Keratinocyte (primary cell): ENCODE measurements at regions not wholly inside any gene's neighbourhood (a gene's known extent, or its start where the extent isn't known, plus 50 kb on each side); places are given as distances from the start of the nearest gene placed in this dataset.

ENCODE experiments used
- DNase-seq: peaks from one replicate; pipeline ENCODE4 v3.0.0-alpha.2; 2011; ENCODE audit warnings: low read depth, missing footprints, low spot score
- FAIRE-seq: peaks from 2 replicates; lab custom pipeline; 2011; peaks lifted over from hg19 to GRCh38; lab: Jason Lieb, UNC
- H2AFZ ChIP-seq: 2 replicates; pipeline ENCODE4 v1.6.0; 2012; ENCODE audit warnings: low read length, control low read depth, inconsistent platforms; ENCODE audit not compliant: control insufficient read depth
- H3K27ac ChIP-seq: 2 replicates; pipeline ENCODE4 v1.5.1; 2011; ENCODE audit warnings: low read length; ENCODE audit not compliant: control insufficient read depth, insufficient read depth
- H3K27me3 ChIP-seq: 3 replicates; pipeline ENCODE4 v1.6.0; 2011; ENCODE audit warnings: low read length; ENCODE audit not compliant: control insufficient read depth, insufficient read depth; ENCODE audit errors: extremely low read depth
- H3K36me3 ChIP-seq, 2 experiments: 2 replicates in 1 of 2; 3 replicates in 1 of 2; pipeline ENCODE4 v1.5.1; 2011; ENCODE audit warnings: low read length in 2 of 2, mild to moderate bottlenecking in 1 of 2; ENCODE audit not compliant: control insufficient read depth in 2 of 2, insufficient read depth in 2 of 2; ENCODE audit errors: extremely low read depth in 1 of 2
- H3K4me1 ChIP-seq: 3 replicates; pipeline ENCODE4 v1.5.1; 2011; ENCODE audit warnings: low read length; ENCODE audit not compliant: control insufficient read depth, insufficient read depth; ENCODE audit errors: extremely low read depth
- H3K4me2 ChIP-seq: 3 replicates; pipeline ENCODE4 v1.6.0; 2011; ENCODE audit warnings: low read depth, low read length; ENCODE audit not compliant: control insufficient read depth, insufficient read depth; ENCODE audit errors: extremely low read depth
- H3K4me3 ChIP-seq, 3 experiments: fragments of 200-600 bp in 1 of 3; sonication (generic) in 1 of 3; 2 replicates in 2 of 3; 3 replicates in 1 of 3; pipeline ENCODE4 v1.5.1; 2011 to 2016; ENCODE audit warnings: low read length in 3 of 3, mild to moderate bottlenecking in 3 of 3, control low read depth in 2 of 3, inconsistent platforms in 1 of 3, low read depth in 1 of 3, mixed read lengths in 1 of 3, mixed run types in 1 of 3, moderate library complexity in 1 of 3; ENCODE audit not compliant: control insufficient read depth in 2 of 3, insufficient read depth in 2 of 3; ENCODE audit errors: extremely low read depth in 1 of 3
- H3K79me2 ChIP-seq: 2 replicates; pipeline ENCODE4 v1.6.0; 2012; ENCODE audit warnings: low read length; ENCODE audit not compliant: control insufficient read depth, insufficient read depth
- H3K9ac ChIP-seq: 3 replicates; pipeline ENCODE4 v1.6.0; 2011; ENCODE audit warnings: low read length; ENCODE audit not compliant: control insufficient read depth, insufficient read depth; ENCODE audit errors: extremely low read depth
- H3K9me1 ChIP-seq: 3 replicates; pipeline ENCODE4 v1.6.0; 2011; ENCODE audit warnings: low read length; ENCODE audit not compliant: control insufficient read depth, insufficient read depth; ENCODE audit errors: extremely low read depth
- H3K9me3 ChIP-seq: 2 replicates; pipeline ENCODE4 v1.5.1; 2012; ENCODE audit warnings: low read depth, low read length; ENCODE audit not compliant: control insufficient read depth
- H4K20me1 ChIP-seq: 3 replicates; pipeline ENCODE4 v1.6.0; 2011; ENCODE audit warnings: low read length; ENCODE audit not compliant: control insufficient read depth, insufficient read depth; ENCODE audit errors: extremely low read depth
- EZH2 ChIP-seq: IDR thresholded peaks from one replicate; pipeline ENCODE4 v1.6.1; 2012; ENCODE audit warnings: inconsistent platforms, mild to moderate bottlenecking, low read length, moderate library complexity
- dilution Hi-C: fragments of 300-500 bp; cut with MboI; formaldehyde crosslinking; loops from one replicate; pipeline ENCODE4 v1.7.0; 2020; ENCODE audit warnings: low sequenced_read_pairs; ENCODE audit not compliant: extremely low pct_ligation_motif_present
- TF ChIP-seq, protein P1 (sequence below), 3 experiments: IDR thresholded peaks in 1 of 3; conservative IDR thresholded peaks in 1 of 3; optimal IDR thresholded peaks in 1 of 3; 2 replicates in 2 of 3; 3 replicates in 1 of 3; pipeline versions ENCODE3 to v1.5.1; 2011; ENCODE audit warnings: low read length in 3 of 3, mild to moderate bottlenecking in 3 of 3, moderate library complexity in 2 of 3, control low read depth in 1 of 3, inconsistent platforms in 1 of 3; ENCODE audit not compliant: insufficient read depth in 2 of 3; ENCODE audit errors: extremely low read depth in 1 of 3

- no peaks in the 10 kb centered on the region for H3K27me3 ChIP-seq
- H3K27ac ChIP-seq, result no peak overlapping the region
- H3K4me3 ChIP-seq, result no peak overlapping the region
- dilution Hi-C loops, result no loop called here
- DNase-seq, result no peak
- no peaks in the 10 kb centered on the region for H4K20me1 ChIP-seq
- no peak for TF ChIP-seq EZH2
- TF ChIP-seq, protein P1, sequence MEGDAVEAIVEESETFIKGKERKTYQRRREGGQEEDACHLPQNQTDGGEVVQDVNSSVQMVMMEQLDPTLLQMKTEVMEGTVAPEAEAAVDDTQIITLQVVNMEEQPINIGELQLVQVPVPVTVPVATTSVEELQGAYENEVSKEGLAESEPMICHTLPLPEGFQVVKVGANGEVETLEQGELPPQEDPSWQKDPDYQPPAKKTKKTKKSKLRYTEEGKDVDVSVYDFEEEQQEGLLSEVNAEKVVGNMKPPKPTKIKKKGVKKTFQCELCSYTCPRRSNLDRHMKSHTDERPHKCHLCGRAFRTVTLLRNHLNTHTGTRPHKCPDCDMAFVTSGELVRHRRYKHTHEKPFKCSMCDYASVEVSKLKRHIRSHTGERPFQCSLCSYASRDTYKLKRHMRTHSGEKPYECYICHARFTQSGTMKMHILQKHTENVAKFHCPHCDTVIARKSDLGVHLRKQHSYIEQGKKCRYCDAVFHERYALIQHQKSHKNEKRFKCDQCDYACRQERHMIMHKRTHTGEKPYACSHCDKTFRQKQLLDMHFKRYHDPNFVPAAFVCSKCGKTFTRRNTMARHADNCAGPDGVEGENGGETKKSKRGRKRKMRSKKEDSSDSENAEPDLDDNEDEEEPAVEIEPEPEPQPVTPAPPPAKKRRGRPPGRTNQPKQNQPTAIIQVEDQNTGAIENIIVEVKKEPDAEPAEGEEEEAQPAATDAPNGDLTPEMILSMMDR (optimal IDR thresholded peaks at IDR 0.05 in 1 of 3, IDR thresholded peaks at IDR 0.05 in 1 of 3, conservative IDR thresholded peaks at IDR 0.05 in 1 of 3; ENCODE audit: extremely low read depth in 1 of 3, insufficient read depth in 2 of 3, low read length in 3 of 3), result no peak
- no peak overlapping the region for H3K9ac ChIP-seq
- H3K9me3 ChIP-seq, result peaks cover 2% of the 10 kb centered on the region
- no peak for FAIRE-seq
- no peak overlapping the region for H3K4me2 ChIP-seq
- no peaks in the 10 kb centered on the region for H3K36me3 ChIP-seq
- H3K4me1 ChIP-seq, result no peaks in the 10 kb centered on the region
- H3K79me2 ChIP-seq, result no peaks in the 10 kb centered on the region
- no peak overlapping the region for H2AFZ ChIP-seq
- H3K9me1 ChIP-seq, result no peaks in the 10 kb centered on the region
Observed at GRCh38 chr14:39827901-39828655, 395.8 kb upstream of the FBXO33 start.

GRCh38 chr14:39812532-39813320, 380.5 kb upstream of the FBXO33 start:
- Histone ChIP-seq H3K9ac (no peak overlapping the region), H3K4me3 (no peak overlapping the region), H3K9me3 (no peaks in the 10 kb centered on the region), H3K27ac (no peak overlapping the region), H4K20me1 (no peaks in the 10 kb centered on the region), H3K27me3 (no peaks in the 10 kb centered on the region), H3K36me3 (no peaks in the 10 kb centered on the region), H3K4me1 (no peaks in the 10 kb centered on the region), H3K4me2 (no peak overlapping the region), H3K9me1 (no peaks in the 10 kb centered on the region), H2AFZ (no peak overlapping the region), H3K79me2 (no peaks in the 10 kb centered on the region)
- no peak for DNase-seq
- TF ChIP-seq EZH2, result no peak
- TF ChIP-seq, protein P1 (optimal IDR thresholded peaks at IDR 0.05 in 1 of 3, IDR thresholded peaks at IDR 0.05 in 1 of 3, conservative IDR thresholded peaks at IDR 0.05 in 1 of 3; ENCODE audit: extremely low read depth in 1 of 3, insufficient read depth in 2 of 3, low read length in 3 of 3), result no peak
- dilution Hi-C loops, result no loop called here
- no peak for FAIRE-seq
